Vagina (tissue), 2 donors: ENCODE measurements at regions not wholly inside any gene's neighbourhood (a gene's known extent, or its start where the extent isn't known, plus 50 kb on each side); places are given as distances from the start of the nearest gene placed in this dataset.

Experiments
- DNase-seq, 2 donors: peaks; one replicate each; pipeline ENCODE4 v3.0.0-alpha.2; 2017; ENCODE audit errors: extremely low spot score in 2 of 2
- H3K27ac ChIP-seq: fragments of 200-600 bp; sonication (generic); one replicate; pipeline ENCODE4 v1.5.1; 2019
- H3K27me3 ChIP-seq: fragments of 200-600 bp; sonication (generic); one replicate; pipeline ENCODE4 v1.5.1; 2019
- H3K36me3 ChIP-seq, 2 donors: fragments of 200-600 bp; sonication (generic); one replicate each; pipeline ENCODE4 v1.5.1; 2017 to 2019
- H3K4me1 ChIP-seq: fragments of 200-600 bp; sonication (generic); one replicate; pipeline ENCODE4 v1.5.1; 2019
- H3K4me3 ChIP-seq, 2 donors: fragments of 200-600 bp; sonication (generic); 1 replicate in 1 of 2; 2 replicates in 1 of 2; pipeline ENCODE4 v1.5.1; 2016 to 2019
- H3K9me3 ChIP-seq: fragments of 200-600 bp; sonication (generic); one replicate; pipeline ENCODE4 v1.5.1; 2019
- CTCF ChIP-seq, 3 experiments: fragments of 450-650 bp in 2 of 3; fragments of 200-600 bp in 1 of 3; sonication (generic) in 1 of 3; IDR thresholded peaks; one replicate each; pipeline ENCODE4 v1.5.1; 2017 to 2019; ENCODE audit warnings: antibody characterized with exemption in 3 of 3, mild to moderate bottlenecking in 2 of 3, moderate library complexity in 2 of 3
- POLR2A ChIP-seq, 2 donors: fragments of 450-650 bp; IDR thresholded peaks; one replicate each; pipeline ENCODE4 v1.6.1; 2017; ENCODE audit warnings: antibody characterized with exemption in 2 of 2, mild to moderate bottlenecking in 2 of 2, moderate library complexity in 2 of 2
- POLR2AphosphoS5 ChIP-seq, 2 donors: sonication (generic); formaldehyde crosslinking; IDR thresholded peaks; one replicate each; pipeline ENCODE4 v1.9.0; 2017; ENCODE audit warnings: antibody characterized with exemption in 2 of 2, mild to moderate bottlenecking in 2 of 2, low read depth in 1 of 2; ENCODE audit not compliant: insufficient read depth in 1 of 2
- intact Hi-C: fragments of 100-400 bp; cut with DNase I; formaldehyde crosslinking; loops from one replicate; pipeline ENCODE4 v1.15.1; 2023

DNA sequence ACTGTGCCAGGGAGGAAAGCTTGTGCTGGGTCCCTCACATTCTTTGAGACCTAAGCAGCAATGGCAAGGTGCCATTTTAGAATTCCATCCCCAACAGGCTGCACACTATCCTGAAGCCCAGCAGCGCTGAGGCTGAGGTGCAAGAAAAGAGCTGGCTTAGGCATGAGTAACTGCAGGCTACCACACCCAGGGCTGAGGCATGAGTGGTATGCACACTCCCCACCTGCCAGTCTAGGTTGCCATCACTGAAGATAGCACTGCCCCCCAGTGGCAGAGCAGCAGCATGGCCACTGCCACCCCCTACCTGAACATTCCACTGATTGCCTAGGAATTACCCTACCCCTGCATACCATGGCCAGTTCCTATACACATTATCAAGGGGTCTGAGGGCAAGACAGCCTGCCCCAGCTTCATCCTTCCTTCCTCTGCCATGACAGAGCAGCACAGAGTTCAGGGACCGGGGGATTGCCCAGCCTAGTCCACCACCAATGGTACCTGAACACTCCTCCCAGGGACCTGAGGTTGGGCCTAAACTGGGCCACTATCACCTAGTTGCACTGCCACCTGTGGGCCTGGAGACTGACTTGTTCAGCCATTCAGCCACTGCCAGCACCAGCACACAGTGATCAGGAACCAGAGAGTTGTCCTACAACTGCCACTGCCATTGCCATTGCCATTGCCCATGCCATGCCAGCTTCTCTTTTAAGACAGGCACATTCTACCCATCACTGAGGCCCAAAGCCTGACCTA is 129.8 kb downstream of the SATB1 start:
- no peak overlapping the region for H3K4me3 ChIP-seq
- H3K27ac ChIP-seq: no peak overlapping the region
- no peak for DNase-seq
- no peak for TF ChIP-seq POLR2A (IDR thresholded peaks at IDR 0.05)
- no peak for TF ChIP-seq POLR2AphosphoS5 (IDR thresholded peaks at IDR 0.05; ENCODE audit: insufficient read depth in 1 of 2, low read depth in 1 of 2)
- no peak for TF ChIP-seq CTCF (IDR thresholded peaks at IDR 0.05)
- no peaks in the 10 kb centered on the region for H3K4me1 ChIP-seq
- intact Hi-C loops: no loop called here
- H3K9me3 ChIP-seq: no peaks in the 10 kb centered on the region
- no peaks in the 10 kb centered on the region for H3K27me3 ChIP-seq
- H3K36me3 ChIP-seq: no peaks in the 10 kb centered on the region

GRCh38 chr3:18290157-18290556 is 135.0 kb downstream of the SATB1 start:
- Histone ChIP-seq H3K9me3 (no peaks in the 10 kb centered on the region), H3K27me3 (no peaks in the 10 kb centered on the region), H3K4me3 (no peak overlapping the region), H3K4me1 (no peaks in the 10 kb centered on the region), H3K27ac (no peak overlapping the region), H3K36me3 (no peaks in the 10 kb centered on the region)
- no peak for TF ChIP-seq POLR2AphosphoS5 (IDR thresholded peaks at IDR 0.05; ENCODE audit: insufficient read depth in 1 of 2, low read depth in 1 of 2)
- TF ChIP-seq CTCF (IDR thresholded peaks at IDR 0.05): no peak
- TF ChIP-seq POLR2A (IDR thresholded peaks at IDR 0.05): no peak
- intact Hi-C loops: no loop called here
- DNase-seq: no peak

DNA sequence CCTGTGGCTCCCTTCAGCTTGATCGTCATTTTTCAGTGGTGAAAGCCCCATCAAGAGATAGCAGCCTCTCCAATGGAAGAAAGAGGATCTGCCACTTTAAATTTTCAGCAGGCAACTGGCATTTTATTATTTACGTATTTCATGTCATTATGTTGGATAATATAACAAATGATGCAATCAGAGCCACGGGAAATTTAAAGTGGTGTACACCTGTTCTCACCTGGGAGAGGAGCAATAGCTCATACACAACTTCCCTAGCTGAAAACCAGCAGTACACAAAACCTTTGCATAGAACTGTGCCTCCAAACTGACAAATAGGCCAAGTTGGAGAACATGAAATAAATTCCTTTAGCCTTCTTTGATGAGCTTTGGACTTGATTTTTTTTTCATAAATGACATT is 136.9 kb downstream of the SATB1 start:
- intact Hi-C loops: no loop called here
- H3K4me3 ChIP-seq: no peak overlapping the region
- TF ChIP-seq POLR2A (IDR thresholded peaks at IDR 0.05): no peak
- TF ChIP-seq CTCF (IDR thresholded peaks at IDR 0.05): no peak
- no peak for TF ChIP-seq POLR2AphosphoS5 (IDR thresholded peaks at IDR 0.05; ENCODE audit: insufficient read depth in 1 of 2, low read depth in 1 of 2)
- no peaks in the 10 kb centered on the region for H3K36me3 ChIP-seq
- no peaks in the 10 kb centered on the region for H3K9me3 ChIP-seq
- no peak overlapping the region for H3K27ac ChIP-seq
- no peaks in the 10 kb centered on the region for H3K4me1 ChIP-seq
- H3K27me3 ChIP-seq: no peaks in the 10 kb centered on the region
- no peak for DNase-seq

DNA sequence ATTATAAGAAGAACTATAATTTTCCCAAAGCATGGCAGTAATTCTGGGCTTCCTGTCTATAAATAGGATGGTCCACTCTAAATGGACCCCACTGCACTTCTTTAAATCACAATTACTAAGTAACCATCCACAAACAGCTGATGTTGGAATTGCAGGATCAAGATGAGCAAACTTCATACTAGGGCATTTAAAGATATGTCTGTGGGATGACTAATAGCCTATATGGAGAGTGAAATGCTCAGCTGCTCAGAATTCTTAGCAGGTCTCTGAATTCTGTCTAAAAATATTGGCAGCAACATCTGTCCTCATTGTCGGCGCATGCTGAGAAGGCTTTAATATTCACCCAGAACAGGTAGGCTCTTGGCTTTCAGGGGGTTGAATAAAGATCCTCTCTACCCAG is 140.4 kb downstream of the SATB1 start:
- H3K9me3 ChIP-seq: no peaks in the 10 kb centered on the region
- intact Hi-C loops: no loop called here
- no peaks in the 10 kb centered on the region for H3K36me3 ChIP-seq
- no peak overlapping the region for H3K4me3 ChIP-seq
- TF ChIP-seq POLR2A (IDR thresholded peaks at IDR 0.05) (no peak), POLR2AphosphoS5 (IDR thresholded peaks at IDR 0.05; ENCODE audit: insufficient read depth in 1 of 2, low read depth in 1 of 2) (no peak), CTCF (IDR thresholded peaks at IDR 0.05) (no peak)
- no peak for DNase-seq
- no peaks in the 10 kb centered on the region for H3K27me3 ChIP-seq
- H3K27ac ChIP-seq: no peak overlapping the region
- H3K4me1 ChIP-seq: no peaks in the 10 kb centered on the region

GRCh38 chr3:18283680-18284079 is 141.5 kb downstream of the SATB1 start:
- Histone ChIP-seq H3K9me3 (no peaks in the 10 kb centered on the region), H3K4me3 (no peak overlapping the region), H3K4me1 (no peaks in the 10 kb centered on the region), H3K27me3 (no peaks in the 10 kb centered on the region), H3K27ac (no peak overlapping the region), H3K36me3 (no peaks in the 10 kb centered on the region)
- TF ChIP-seq POLR2AphosphoS5 (IDR thresholded peaks at IDR 0.05; ENCODE audit: insufficient read depth in 1 of 2, low read depth in 1 of 2) (no peak), CTCF (IDR thresholded peaks at IDR 0.05) (no peak), POLR2A (IDR thresholded peaks at IDR 0.05) (no peak)
- DNase-seq: no peak
- intact Hi-C loops: no loop called here
